Prostate gland (tissue), 2 donors: ENCODE measurements at regions not wholly inside any gene's neighbourhood (a gene's known extent, or its start where the extent isn't known, plus 50 kb on each side); places are given as distances from the start of the nearest gene placed in this dataset.
"Not testable (repeated sequence)": the region's sequence is repeated elsewhere in the genome, so short reads cannot be mapped to it uniquely, and the experiment has no call there.

Experiments used
- POLR2A ChIP-seq: fragments of 450-650 bp; IDR thresholded peaks from one replicate; pipeline ENCODE4 v1.6.1; 2016; ENCODE audit warnings: antibody characterized with exemption, mild to moderate bottlenecking
- TF ChIP-seq, protein P1 (sequence below), 4 experiments: fragments of 200-600 bp in 2 of 4; fragments of 450-650 bp in 2 of 4; sonication (generic) in 2 of 4; IDR thresholded peaks; 1 replicate in 3 of 4; 2 replicates in 1 of 4; pipeline ENCODE4 v1.5.1; 2016 to 2019; ENCODE audit warnings: antibody characterized with exemption in 4 of 4, mild to moderate bottlenecking in 2 of 4, moderate library complexity in 2 of 4

DNA sequence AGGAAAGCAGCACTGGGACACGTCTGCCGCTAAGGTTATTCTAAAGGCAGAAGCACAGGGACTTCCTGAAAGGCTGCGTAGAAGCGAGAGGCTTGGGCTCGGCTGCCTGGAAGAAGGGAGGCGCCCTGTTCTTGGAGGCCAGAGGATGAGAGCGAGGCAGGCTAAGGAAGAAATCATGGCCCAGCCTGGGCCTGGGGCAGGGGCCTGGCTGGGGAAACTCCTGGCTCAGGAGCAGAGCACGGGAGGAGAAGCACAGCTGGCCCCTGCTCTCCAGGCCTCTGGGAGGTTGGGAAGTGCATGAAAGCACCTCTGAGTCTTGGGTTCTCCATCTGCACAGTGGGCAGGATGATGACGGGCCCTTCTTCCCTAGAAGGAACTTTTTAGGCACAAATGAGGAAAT lies 66.0 kb upstream of the SFSWAP start:
- TF ChIP-seq, protein P1, sequence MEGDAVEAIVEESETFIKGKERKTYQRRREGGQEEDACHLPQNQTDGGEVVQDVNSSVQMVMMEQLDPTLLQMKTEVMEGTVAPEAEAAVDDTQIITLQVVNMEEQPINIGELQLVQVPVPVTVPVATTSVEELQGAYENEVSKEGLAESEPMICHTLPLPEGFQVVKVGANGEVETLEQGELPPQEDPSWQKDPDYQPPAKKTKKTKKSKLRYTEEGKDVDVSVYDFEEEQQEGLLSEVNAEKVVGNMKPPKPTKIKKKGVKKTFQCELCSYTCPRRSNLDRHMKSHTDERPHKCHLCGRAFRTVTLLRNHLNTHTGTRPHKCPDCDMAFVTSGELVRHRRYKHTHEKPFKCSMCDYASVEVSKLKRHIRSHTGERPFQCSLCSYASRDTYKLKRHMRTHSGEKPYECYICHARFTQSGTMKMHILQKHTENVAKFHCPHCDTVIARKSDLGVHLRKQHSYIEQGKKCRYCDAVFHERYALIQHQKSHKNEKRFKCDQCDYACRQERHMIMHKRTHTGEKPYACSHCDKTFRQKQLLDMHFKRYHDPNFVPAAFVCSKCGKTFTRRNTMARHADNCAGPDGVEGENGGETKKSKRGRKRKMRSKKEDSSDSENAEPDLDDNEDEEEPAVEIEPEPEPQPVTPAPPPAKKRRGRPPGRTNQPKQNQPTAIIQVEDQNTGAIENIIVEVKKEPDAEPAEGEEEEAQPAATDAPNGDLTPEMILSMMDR (IDR thresholded peaks at IDR 0.05) = not testable (repeated sequence)
- TF ChIP-seq POLR2A = not testable (repeated sequence)
